B cell (primary cell): ENCODE measurements at regions not wholly inside any gene's neighbourhood (a gene's known extent, or its start where the extent isn't known, plus 50 kb on each side); places are given as distances from the start of the nearest gene placed in this dataset.

Experiments
- EZH2 ChIP-seq: IDR thresholded peaks from 2 replicates; pipeline ENCODE4 v1.6.1; 2012; ENCODE audit warnings: borderline replicate concordance, low read depth, mild to moderate bottlenecking, moderate library complexity, low read length; ENCODE audit not compliant: insufficient read depth, poor library complexity, severe bottlenecking
- TF ChIP-seq, protein P1 (sequence below): fragments of 200-600 bp; IDR thresholded peaks from one replicate; pipeline ENCODE4 v1.8.0; 2022; ENCODE audit warnings: antibody characterized with exemption, mild to moderate bottlenecking

GRCh38 chr6:30411515-30412207 is 66.7 kb downstream of the RPP21 start:
- TF ChIP-seq, protein P1, sequence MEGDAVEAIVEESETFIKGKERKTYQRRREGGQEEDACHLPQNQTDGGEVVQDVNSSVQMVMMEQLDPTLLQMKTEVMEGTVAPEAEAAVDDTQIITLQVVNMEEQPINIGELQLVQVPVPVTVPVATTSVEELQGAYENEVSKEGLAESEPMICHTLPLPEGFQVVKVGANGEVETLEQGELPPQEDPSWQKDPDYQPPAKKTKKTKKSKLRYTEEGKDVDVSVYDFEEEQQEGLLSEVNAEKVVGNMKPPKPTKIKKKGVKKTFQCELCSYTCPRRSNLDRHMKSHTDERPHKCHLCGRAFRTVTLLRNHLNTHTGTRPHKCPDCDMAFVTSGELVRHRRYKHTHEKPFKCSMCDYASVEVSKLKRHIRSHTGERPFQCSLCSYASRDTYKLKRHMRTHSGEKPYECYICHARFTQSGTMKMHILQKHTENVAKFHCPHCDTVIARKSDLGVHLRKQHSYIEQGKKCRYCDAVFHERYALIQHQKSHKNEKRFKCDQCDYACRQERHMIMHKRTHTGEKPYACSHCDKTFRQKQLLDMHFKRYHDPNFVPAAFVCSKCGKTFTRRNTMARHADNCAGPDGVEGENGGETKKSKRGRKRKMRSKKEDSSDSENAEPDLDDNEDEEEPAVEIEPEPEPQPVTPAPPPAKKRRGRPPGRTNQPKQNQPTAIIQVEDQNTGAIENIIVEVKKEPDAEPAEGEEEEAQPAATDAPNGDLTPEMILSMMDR, result peak; percentile 92
- TF ChIP-seq EZH2, result no peak
